HepG2 (cell line): ENCODE measurements at regions not wholly inside any gene's neighbourhood (a gene's known extent, or its start where the extent isn't known, plus 50 kb on each side); places are given as distances from the start of the nearest gene placed in this dataset.

Experiments used
- ATAC-seq: fragments of 200-7000 bp; cut with Tn5 transposase; 3 replicates; pipeline ENCODE4 v1.9.1; 2020; ENCODE audit warnings: mild to moderate bottlenecking, moderate library complexity
- BruUV-seq: library from RNA; stranded (reverse); fragments of 400-500 nt; replicated peaks from 2 replicates; lab custom pipeline; 2021; lab: Mats Ljungman, UMichigan
- CTCF ChIA-PET: fragments of 300-600 bp; formaldehyde crosslinking; extraction: SDS; loops from one replicate; lab custom pipeline; 2021; ENCODE audit warnings: low total read pairs, inconsistent platforms, low intra/inter-chr PET ratio; lab: Yijun Ruan, JAX
- POLR2A ChIA-PET: fragments of 350-600 bp; sonication (Branson Sonifier 250); formaldehyde crosslinking; loops from one replicate; lab custom pipeline; 2020; ENCODE audit warnings: antibody characterized with exemption, inconsistent platforms; lab: Yijun Ruan, JAX
- DNase-seq: peaks from one replicate; pipeline ENCODE4 v3.0.0-alpha.2; 2015; ENCODE audit warnings: low spot score
- FAIRE-seq: peaks from 3 replicates; lab custom pipeline; 2011; peaks lifted over from hg19 to GRCh38; lab: Jason Lieb, UNC
- H2AFZ ChIP-seq: one replicate; pipeline ENCODE4 v1.6.1; 2011; ENCODE audit warnings: low read length, inconsistent platforms
- H3K27ac ChIP-seq: fragments of 300-600 bp; 3 replicates; pipeline ENCODE4 v1.8.0; 2011; ENCODE audit warnings: mixed run types, mild to moderate bottlenecking, mixed read lengths, low read length, inconsistent platforms; ENCODE audit not compliant: insufficient read depth; ENCODE audit errors: extremely low read length
- H3K27me3 ChIP-seq, 2 experiments: fragments of 200-600 bp in 1 of 2; 2 replicates in 1 of 2; 3 replicates in 1 of 2; pipeline versions ENCODE4 v1.6.0 to v1.8.0; 2011; ENCODE audit warnings: low read length in 2 of 2, mild to moderate bottlenecking in 2 of 2, moderate library complexity in 2 of 2, inconsistent platforms in 1 of 2; ENCODE audit not compliant: insufficient read depth in 2 of 2, control insufficient read depth in 1 of 2
- H3K36me3 ChIP-seq, 2 experiments: fragments of 200-600 bp in 1 of 2; replicated peaks in 1 of 2; 2 replicates in 1 of 2; 3 replicates in 1 of 2; pipeline versions ENCODE4 v1.5.1 to v1.8.0; 2011; ENCODE audit warnings: low read length in 2 of 2, inconsistent platforms in 1 of 2; ENCODE audit not compliant: insufficient read depth in 2 of 2, control insufficient read depth in 1 of 2
- H3K4me1 ChIP-seq: 2 replicates; pipeline ENCODE4 v1.5.1; 2012; ENCODE audit warnings: low read length, inconsistent platforms; ENCODE audit not compliant: insufficient read depth
- H3K4me2 ChIP-seq: 2 replicates; pipeline ENCODE4 v1.6.0; 2011; ENCODE audit warnings: low read depth, low read length, inconsistent platforms
- H3K4me3 ChIP-seq, 3 experiments: fragments of 200-600 bp in 1 of 3; sonication (generic), shearing (Covaris generic) in 1 of 3; replicated peaks in 1 of 3; 2 replicates each; pipeline ENCODE4 v1.5.1; 2011 to 2016; ENCODE audit warnings: low read length in 3 of 3, inconsistent platforms in 2 of 3, low read depth in 2 of 3, mild to moderate bottlenecking in 2 of 3, control low read depth in 1 of 3, mixed read lengths in 1 of 3; ENCODE audit not compliant: insufficient read depth in 1 of 3
- H3K79me2 ChIP-seq: one replicate; pipeline ENCODE4 v1.6.1; 2011; ENCODE audit warnings: low read length, inconsistent platforms; ENCODE audit not compliant: insufficient read depth
- H3K9ac ChIP-seq: 2 replicates; pipeline ENCODE4 v1.6.0; 2011; ENCODE audit warnings: mild to moderate bottlenecking, low read depth, low read length, inconsistent platforms; ENCODE audit not compliant: insufficient read depth
- H3K9me3 ChIP-seq: 2 replicates; pipeline ENCODE4 v1.5.1; 2012; ENCODE audit warnings: mild to moderate bottlenecking, low read length
- H4K20me1 ChIP-seq: 2 replicates; pipeline ENCODE4 v1.6.0; 2011; ENCODE audit warnings: inconsistent platforms, mild to moderate bottlenecking, low read length, moderate library complexity; ENCODE audit not compliant: insufficient read depth
- DDIT3 ChIP-seq: sonication (generic); formaldehyde crosslinking; IDR thresholded peaks from 2 replicates; pipeline ENCODE4 v1.4.0; 2020; ENCODE audit warnings: mild to moderate bottlenecking, missing genetic modification reagents
- ELF3 ChIP-seq: IDR thresholded peaks from 2 replicates; pipeline ENCODE4 v1.6.1; 2016; ENCODE audit warnings: missing genetic modification reagents, missing compliant biosample characterization
- HCFC1 ChIP-seq: fragments of 150-350 bp; IDR thresholded peaks from 2 replicates; pipeline ENCODE4 v1.6.1; 2014; ENCODE audit warnings: low read depth, low read length
- HNRNPLL ChIP-seq: fragments of 200-400 bp; formaldehyde crosslinking; IDR thresholded peaks from 2 replicates; pipeline ENCODE4 v1.6.1; 2017; ENCODE audit warnings: mild to moderate bottlenecking, low read depth, low read length; ENCODE audit not compliant: poor library complexity, severe bottlenecking
- IKZF1 ChIP-seq: fragments of 450-650 bp; IDR thresholded peaks from 2 replicates; pipeline ENCODE4 v1.7.1; 2016
- JUND ChIP-seq: sonication (generic); formaldehyde crosslinking; IDR thresholded peaks from 2 replicates; pipeline ENCODE4 v1.8.0; 2022; ENCODE audit warnings: mild to moderate bottlenecking, missing genetic modification reagents
- MTERF4 ChIP-seq: sonication (generic); formaldehyde crosslinking; IDR thresholded peaks from 2 replicates; pipeline ENCODE4 v1.8.0; 2023; ENCODE audit warnings: mild to moderate bottlenecking, missing genetic modification reagents
- MTF1 ChIP-seq: sonication (generic); formaldehyde crosslinking; IDR thresholded peaks from 2 replicates; pipeline ENCODE4 v1.5.0; 2020; ENCODE audit warnings: missing genetic modification reagents
- PHF5A ChIP-seq: IDR thresholded peaks from one replicate; pipeline ENCODE4 v1.6.1; 2018; ENCODE audit warnings: low read depth, missing genetic modification reagents; ENCODE audit not compliant: unreplicated experiment
- PRDM4 ChIP-seq: sonication (generic); formaldehyde crosslinking; IDR thresholded peaks from 2 replicates; pipeline ENCODE4 v1.9.0; 2021; ENCODE audit warnings: missing genetic modification reagents, borderline replicate concordance
- RFX5 ChIP-seq: IDR thresholded peaks from 2 replicates; pipeline ENCODE4 v1.6.1; 2011; ENCODE audit warnings: low read depth, low read length, improper control_type of control experiment
- RXRA ChIP-seq: sonication (generic); formaldehyde crosslinking; IDR thresholded peaks from 2 replicates; pipeline ENCODE4 v1.5.1; 2020; ENCODE audit warnings: missing genetic modification reagents
- SMARCE1 ChIP-seq: fragments of 450-650 bp; IDR thresholded peaks from 2 replicates; pipeline ENCODE4 v1.6.1; 2017; ENCODE audit warnings: borderline replicate concordance
- SYNCRIP ChIP-seq: fragments of 200-400 bp; formaldehyde crosslinking; IDR thresholded peaks from 2 replicates; pipeline ENCODE4 v1.6.1; 2018; ENCODE audit warnings: mild to moderate bottlenecking, low read depth, low read length; ENCODE audit not compliant: insufficient read depth
- TBX3 ChIP-seq: fragments of 450-650 bp; IDR thresholded peaks from 2 replicates; pipeline ENCODE4 v1.6.1; 2017; ENCODE audit warnings: antibody characterized with exemption, mild to moderate bottlenecking, inconsistent platforms, borderline replicate concordance
- THYN1 ChIP-seq: sonication (generic); formaldehyde crosslinking; IDR thresholded peaks from 2 replicates; pipeline ENCODE4 v1.8.1; 2023; ENCODE audit warnings: low read depth, mild to moderate bottlenecking, moderate library complexity, missing genetic modification reagents, borderline replicate concordance
- TSC22D2 ChIP-seq: sonication (generic); formaldehyde crosslinking; IDR thresholded peaks from 2 replicates; pipeline ENCODE4 v1.5.1; 2020; ENCODE audit warnings: missing genetic modification reagents, mild to moderate bottlenecking, borderline replicate concordance
- ZNF207 ChIP-seq: fragments of 450-650 bp; IDR thresholded peaks from 2 replicates; pipeline ENCODE4 v1.6.1; 2016; ENCODE audit warnings: antibody characterized with exemption, borderline replicate concordance
- ZNF263 ChIP-seq: sonication (generic); formaldehyde crosslinking; IDR thresholded peaks from 2 replicates; pipeline ENCODE4 v1.4.0; 2020; ENCODE audit warnings: missing genetic modification reagents
- ZNF350 ChIP-seq: sonication (generic); formaldehyde crosslinking; IDR thresholded peaks from 2 replicates; pipeline ENCODE4 v1.4.0; 2020; ENCODE audit warnings: mild to moderate bottlenecking, low read depth, missing genetic modification reagents, borderline replicate concordance
- ZNF607 ChIP-seq: sonication (generic); formaldehyde crosslinking; IDR thresholded peaks from 2 replicates; pipeline ENCODE4 v1.5.1; 2020; ENCODE audit warnings: missing genetic modification reagents, mild to moderate bottlenecking, borderline replicate concordance
- WGBS: methylation state at CpG from one replicate; pipeline ENCODE4 v1.1.6; 2017; ENCODE audit warnings: low lambda C conversion rate; 5-methylcytosine and 5-hydroxymethylcytosine counted together
- in situ Hi-C: cut with HindIII; loops from 2 replicates; pipeline ENCODE4 v1.10.0; 2017; ENCODE audit warnings: low pct_unique_long_range_greater_than_20kb; ENCODE audit not compliant: extremely low pct_ligation_motif_present
- intact Hi-C: fragments of 100-400 bp; cut with micrococcal nuclease; formaldehyde crosslinking; loops from one replicate; pipeline ENCODE4 v1.10.0; 2022; ENCODE audit not compliant: unreplicated experiment
- TF ChIP-seq, protein P1 (sequence below): sonication (generic); IDR thresholded peaks from 2 replicates; pipeline ENCODE4 v1.6.1; 2016; ENCODE audit warnings: low read depth, borderline replicate concordance

DNA sequence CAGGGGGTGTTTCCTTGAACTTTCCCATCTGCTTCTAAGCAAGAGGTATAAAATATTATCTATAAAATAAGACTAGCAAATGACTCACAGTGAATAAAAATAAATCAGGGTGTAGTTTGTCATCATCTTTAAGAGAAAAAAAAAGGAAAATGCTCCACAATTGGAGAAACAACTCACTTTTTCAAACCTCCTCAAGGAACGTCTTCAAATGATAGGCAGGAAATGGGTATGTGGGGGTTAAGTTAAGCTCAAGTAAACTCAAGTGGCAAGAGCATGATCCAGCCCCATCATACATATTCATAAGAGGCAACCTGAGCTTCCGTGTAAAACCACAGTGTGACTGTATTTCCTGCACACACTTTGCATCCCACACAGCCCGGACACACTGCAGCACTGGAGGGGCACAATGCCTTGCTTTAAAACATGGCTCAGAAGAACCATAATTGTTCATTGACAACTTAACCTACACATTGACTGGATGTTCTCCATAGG lies 58.5 kb upstream of the CEP85L start (continued):
- TF ChIP-seq MTERF4 (CRISPR knock-in tag), result no peak
- no peak for TF ChIP-seq SMARCE1
- TF ChIP-seq ZNF350 (CRISPR knock-in tag), result no peak
- no peak for TF ChIP-seq RXRA (CRISPR knock-in tag)

- WGBS, result 21% methylated on average over 5 of the region's 5 CpGs
- CTCF ChIA-PET, result no interaction called here
- DNase-seq, result no peak
- POLR2A ChIA-PET, result no interaction called here
- Histone ChIP-seq H3K27me3 (peaks cover 0 to 34% of the 10 kb centered on the region in 2 experiments; a peak in 2 of 5 replicates), H3K4me3 (no peak overlapping the region), H3K4me1 (no peaks in the 10 kb centered on the region), H3K27ac (no peak overlapping the region), H3K79me2 (no peaks in the 10 kb centered on the region), H2AFZ (no peak overlapping the region), H3K4me2 (no peak overlapping the region), H3K9me3 (no peaks in the 10 kb centered on the region), H3K36me3 (no peaks in the 10 kb centered on the region), H3K9ac (no peak overlapping the region), H4K20me1 (no peaks in the 10 kb centered on the region)
- intact Hi-C loops, result no loop called here
- BruUV-seq, result no TSS peak
- in situ Hi-C loops, result no loop called here
- no peak for FAIRE-seq
- no peak for ATAC-seq
- TF ChIP-seq IKZF1, result no peak
- TF ChIP-seq HNRNPLL, result no peak
- no peak for TF ChIP-seq ZNF207
- no peak for TF ChIP-seq JUND (CRISPR knock-in tag)
- TF ChIP-seq, protein P1, sequence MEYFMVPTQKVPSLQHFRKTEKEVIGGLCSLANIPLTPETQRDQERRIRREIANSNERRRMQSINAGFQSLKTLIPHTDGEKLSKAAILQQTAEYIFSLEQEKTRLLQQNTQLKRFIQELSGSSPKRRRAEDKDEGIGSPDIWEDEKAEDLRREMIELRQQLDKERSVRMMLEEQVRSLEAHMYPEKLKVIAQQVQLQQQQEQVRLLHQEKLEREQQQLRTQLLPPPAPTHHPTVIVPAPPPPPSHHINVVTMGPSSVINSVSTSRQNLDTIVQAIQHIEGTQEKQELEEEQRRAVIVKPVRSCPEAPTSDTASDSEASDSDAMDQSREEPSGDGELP, result no peak
- no peak for TF ChIP-seq ZNF263 (CRISPR knock-in tag)
- no peak for TF ChIP-seq HCFC1
- no peak for TF ChIP-seq SYNCRIP
- TF ChIP-seq TSC22D2, result no peak
- no peak for TF ChIP-seq TBX3
- TF ChIP-seq THYN1 (CRISPR knock-in tag), result no peak
- TF ChIP-seq PHF5A (CRISPR knock-in tag), result no peak
- no peak for TF ChIP-seq DDIT3 (CRISPR knock-in tag)
- no peak for TF ChIP-seq PRDM4 (CRISPR knock-in tag)
- TF ChIP-seq ZNF607 (CRISPR knock-in tag), result no peak
- TF ChIP-seq RFX5, result no peak
- no peak for TF ChIP-seq MTF1 (CRISPR knock-in tag)
- no peak for TF ChIP-seq ELF3
Observed at GRCh38 chr6:118708744-118709143, 57.4 kb upstream of the CEP85L start.
